GM21360 (cell line): ENCODE measurements at regions not wholly inside any gene's neighbourhood (a gene's known extent, or its start where the extent isn't known, plus 50 kb on each side); places are given as distances from the start of the nearest gene placed in this dataset.
"Not testable (repeated sequence)": the region's sequence is repeated elsewhere in the genome, so short reads cannot be mapped to it uniquely, and the experiment has no call there.

Source experiments
- ATAC-seq: cut with Tn5 transposase; IDR thresholded peaks from one replicate; pipeline ENCODE4 v1.9.1; 2021; ENCODE audit warnings: mild to moderate bottlenecking, moderate library complexity; ENCODE audit not compliant: unreplicated experiment

DNA sequence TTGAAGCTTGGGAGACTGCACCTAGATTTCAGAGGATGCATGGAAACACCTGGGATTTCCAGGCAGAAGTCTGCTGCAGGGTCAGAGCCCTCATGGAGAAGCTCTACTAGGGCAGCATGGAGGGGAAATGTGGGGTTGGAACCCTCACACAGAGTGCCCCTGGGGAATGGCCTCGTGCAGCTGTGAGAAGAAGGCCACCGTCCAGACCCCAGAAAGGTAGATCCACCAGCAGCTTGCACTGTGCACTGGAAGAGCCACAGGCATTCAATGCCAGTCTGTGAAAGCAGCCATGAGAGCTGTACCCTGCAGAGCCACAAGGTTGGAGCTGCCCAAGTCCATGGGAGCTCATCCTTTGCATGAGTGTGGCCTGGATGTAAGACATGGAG is 285.3 kb upstream of the FAM174A start:
- no peak for ATAC-seq

DNA sequence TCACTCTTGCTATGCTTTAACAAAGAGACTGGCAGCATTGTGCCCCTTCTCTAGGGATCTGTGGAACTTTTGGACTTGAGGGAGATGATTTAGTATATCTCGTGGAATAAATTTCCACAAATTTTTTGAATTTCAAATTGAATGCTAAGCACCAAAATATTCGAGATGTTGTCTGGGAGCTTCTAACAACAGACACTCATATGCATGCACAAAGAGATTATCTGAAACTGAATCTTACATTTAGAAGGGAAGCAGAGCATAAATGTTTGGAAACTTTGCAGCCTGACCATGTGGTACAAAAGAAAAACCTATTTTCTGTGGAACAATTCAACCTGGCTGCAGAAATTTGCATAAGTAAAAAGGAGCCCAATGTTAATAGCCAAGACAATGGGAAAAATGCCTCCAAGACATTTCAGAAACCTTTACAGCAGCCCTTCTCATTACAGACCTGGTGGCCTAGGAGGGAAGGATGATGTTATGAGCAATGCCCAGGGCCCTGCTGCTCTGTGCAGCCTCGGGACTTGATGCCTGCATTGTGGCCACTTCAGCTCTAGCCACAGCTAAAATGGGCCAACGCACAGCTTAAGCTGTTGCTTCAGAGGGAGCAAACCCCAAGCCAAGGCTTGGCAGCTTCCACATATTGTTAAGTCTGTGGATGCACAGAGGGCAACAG is 285.8 kb upstream of the FAM174A start:
- ATAC-seq = no peak

DNA sequence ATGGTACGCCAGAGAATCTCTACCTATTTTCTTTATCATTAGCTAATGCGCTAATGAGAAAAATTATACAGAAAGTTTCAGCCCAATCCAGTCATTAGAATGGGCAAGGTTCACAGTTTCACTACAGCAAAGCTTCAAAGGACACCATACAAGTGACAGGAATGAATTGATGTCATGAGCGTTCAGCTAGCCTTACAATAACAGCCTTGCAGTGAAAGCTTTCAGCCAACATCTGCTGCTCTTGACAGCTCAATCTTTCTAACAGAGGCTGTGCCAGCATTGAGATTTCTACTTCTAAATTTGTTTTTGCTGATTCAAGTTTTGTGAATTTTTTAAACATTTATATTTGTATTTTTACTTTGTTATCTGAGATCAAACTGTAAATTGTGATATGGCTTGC is 302.4 kb upstream of the FAM174A start:
- ATAC-seq = no peak

DNA sequence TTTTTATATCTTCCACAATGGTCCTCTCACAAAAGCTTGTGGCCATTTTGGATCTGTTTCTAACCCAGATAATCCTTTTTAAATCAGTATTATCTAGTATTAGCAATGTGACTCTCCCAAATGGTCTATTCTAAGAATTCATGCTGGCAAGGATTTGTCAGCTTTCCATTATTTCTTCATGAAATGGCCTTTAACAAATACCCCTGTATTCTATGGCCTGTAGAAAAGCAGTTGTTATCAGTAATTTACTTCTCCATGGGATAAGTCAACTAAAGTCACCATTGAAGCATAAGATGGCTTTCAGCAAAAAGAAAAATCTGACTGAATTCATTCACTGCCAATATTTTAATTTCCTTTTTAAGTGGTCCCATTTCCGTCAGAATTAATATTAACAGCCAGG is 346.4 kb upstream of the FAM174A start:
- no peak for ATAC-seq

DNA sequence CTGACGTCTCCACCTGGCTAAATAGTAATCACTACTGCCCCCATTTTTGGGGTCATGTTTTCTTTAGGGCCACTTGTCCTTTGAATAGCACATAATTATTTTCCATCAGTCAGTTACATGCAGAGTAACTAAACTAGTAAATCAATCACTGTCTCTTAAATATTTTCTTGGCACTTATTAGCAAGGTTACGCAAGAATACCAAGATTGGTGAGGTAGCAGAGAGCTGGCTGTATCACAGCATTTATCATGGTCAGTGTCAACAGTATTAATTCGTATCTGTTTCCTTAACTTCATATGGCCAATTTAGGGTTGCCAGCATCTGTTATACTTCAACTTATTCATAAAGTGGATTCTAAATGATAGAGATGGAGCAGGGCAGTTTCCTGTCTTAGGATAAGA is 346.8 kb upstream of the FAM174A start:
- ATAC-seq = no peak

DNA sequence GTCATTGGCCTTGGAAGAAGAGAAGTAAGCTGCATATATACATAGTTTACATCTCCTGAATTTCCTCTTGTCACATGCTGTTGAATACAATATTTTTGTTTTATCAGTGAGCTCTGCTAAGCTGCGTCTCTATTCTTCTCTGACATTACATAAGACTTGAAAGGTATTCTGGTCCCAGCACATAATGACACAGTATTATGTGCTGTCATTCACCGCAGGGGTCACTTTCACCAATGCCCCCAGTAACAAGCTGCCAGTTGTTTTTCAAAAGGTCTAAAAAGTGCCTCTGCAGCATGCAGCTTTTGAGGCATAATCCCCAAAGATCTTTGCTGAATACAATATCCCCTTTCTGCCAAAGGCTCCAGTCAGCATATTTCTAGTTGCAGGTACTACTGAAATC is 349.0 kb upstream of the FAM174A start:
- no peak for ATAC-seq

DNA sequence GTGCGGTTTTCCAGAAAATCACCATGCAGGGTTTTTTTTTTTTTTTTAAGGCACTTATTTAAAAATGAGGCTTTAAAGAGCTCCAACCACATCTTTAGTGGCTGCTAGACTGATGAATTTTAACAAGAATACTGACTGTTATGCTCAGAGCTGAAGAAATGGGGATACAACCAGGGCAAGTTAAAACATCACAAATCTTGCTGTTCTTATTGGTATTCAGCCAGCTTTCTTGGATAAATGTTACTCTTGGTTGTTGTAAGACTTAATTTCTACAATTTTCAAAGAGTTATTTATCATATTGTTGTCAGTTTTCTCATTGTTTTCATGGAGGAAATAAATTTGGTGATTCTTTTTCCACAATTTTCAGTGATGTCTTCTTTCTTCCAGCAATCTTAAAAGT is 352.8 kb upstream of the FAM174A start:
- ATAC-seq = no peak

DNA sequence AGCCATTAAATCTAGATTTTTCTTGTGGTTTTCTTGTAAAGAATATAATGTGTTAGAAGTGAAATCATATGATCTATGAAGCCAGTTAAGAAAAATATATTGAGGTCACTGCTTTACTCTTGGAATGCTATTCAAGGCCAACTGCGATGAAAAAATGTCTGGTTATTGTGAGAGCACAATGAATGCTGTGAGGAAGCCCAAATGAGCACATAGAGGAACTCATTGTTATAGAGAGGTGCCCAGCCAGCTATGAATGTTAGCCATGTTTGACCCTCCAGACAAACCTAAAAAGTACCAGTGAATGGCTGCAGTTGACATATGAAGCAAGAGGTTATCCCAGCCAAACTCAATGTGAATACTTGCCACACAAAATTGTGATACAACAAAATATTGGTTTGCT is 359.8 kb upstream of the FAM174A start:
- no peak for ATAC-seq

DNA sequence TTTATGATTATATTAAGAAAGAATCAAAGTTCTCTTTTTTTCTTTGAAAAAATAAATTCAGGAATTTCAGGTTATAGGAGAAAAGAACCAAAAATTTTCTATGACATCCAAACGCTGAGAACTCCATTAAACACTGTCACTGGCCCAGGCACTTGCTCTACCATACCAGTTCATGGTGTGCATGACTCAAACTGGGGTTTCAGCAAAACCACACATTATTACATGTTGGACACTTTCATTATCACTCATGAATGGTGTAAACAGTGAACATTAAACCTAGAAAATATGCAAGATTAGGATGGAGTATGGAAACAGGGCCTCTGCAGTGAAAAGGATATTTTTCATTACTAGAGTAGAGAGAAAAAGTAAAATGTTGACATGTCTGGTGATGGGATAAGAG is 369.9 kb upstream of the FAM174A start:
- ATAC-seq = peak; percentile 100

DNA sequence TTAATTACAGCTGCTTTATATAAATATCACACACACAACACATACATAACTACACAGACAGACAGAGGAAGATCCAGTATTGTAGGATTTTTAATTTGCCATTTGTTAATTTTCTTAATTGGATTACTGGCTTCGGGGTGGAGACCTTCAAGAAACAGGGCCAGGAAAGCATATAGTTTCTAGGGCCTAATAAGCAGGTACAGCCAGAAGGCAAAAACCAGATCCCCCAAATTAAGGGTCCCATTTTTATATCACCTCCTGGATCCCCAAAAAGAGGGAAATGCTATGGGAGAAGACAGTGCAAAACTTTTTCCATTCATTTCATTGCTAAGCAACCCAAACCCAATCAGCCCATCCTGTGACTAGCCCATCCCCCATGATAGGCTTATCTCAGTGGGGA is 373.3 kb upstream of the FAM174A start:
- ATAC-seq = no peak

DNA sequence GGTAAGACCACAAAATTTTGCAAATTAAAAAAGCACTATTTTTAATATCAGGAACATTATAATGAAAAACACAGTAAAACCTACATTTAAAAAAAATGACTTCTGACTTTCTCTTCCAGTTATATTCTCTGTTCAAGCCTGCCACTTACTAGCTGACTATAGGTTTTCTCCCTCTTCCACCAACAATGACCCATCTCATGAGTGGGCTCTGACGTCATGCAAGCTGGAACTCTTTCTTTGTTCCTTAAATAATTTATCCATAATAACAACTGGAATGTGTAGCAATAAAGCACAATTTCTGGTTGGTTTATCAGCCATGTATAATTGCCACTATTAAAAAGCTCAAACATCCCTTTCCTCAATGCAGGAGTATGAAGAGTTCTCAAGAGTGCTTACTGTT is 378.1 kb upstream of the FAM174A start:
- no peak for ATAC-seq

DNA sequence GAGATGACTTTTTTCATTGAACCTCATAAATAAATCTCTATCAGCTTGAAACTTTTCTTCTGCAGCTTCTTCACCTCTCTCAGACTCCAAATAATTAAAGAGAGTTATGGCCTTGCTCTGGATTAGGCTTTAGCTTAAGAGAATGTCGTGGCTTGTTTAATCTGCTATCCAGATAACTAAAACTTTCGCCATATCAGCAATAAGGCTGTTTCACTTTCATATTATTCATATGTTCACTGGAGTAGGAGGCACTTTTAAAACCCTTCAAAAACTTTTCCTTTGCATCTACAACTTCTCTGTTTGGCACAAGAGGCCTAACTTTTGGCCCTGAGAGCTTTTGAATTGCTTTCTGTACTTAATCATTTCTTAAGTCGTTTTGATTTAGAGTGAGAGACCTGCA is 386.9 kb upstream of the FAM174A start:
- no peak for ATAC-seq

DNA sequence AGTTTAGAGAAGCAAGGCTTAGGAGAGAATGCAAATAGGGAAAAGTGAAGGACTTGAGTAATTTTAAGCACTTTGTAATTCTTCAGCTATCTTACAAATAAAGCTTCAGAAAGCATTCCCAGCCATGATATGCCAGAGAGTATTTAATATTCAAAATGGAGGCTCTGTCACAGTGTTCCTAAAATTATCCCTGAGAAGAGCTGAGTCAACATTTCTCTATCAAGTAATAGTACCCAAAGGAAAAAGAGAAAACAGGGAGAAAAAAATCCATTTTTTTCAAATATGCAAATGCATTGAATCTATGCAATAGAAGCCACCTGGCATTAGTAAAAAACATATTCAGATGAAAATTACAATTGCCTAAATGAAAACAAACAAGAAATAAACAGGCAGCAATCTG is 392.6 kb upstream of the FAM174A start:
- no peak for ATAC-seq

DNA sequence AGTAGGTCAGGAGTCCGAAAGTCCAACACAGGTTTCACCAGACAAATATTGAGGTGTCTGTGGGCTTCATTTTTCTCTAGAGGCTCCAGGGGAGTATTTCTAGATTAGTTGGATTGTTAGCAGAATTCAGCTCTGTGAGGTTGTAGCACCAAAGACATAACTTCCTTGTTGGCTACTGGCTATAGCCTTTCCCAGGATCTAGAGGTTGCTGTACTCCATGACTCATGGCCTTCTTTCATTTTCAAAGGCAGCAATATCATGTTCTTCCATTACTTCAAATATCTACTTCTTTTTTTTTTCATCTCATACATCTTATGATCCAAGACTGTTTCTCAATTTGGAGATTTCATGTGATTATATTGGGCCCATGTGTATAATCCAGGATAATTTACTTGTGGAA is 404.0 kb upstream of the FAM174A start:
- no peak for ATAC-seq

DNA sequence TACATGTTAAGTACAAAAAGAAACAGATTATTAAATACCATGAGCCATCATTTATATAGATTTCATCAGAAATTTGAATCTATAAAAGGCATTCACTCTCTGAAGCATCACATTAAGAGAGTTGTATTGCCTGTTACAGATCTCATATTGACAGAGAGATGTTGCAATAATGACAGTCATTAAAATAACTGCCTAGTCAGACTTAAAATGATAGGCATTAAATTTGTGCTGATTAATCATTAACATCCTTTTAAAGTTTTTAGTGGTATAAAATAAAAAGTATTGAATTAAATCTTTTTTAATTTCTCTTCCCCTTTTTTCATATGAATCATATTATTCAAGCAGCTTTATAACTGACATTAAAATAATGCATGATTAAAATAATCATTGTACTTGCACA is 404.9 kb upstream of the FAM174A start:
- no peak for ATAC-seq

DNA sequence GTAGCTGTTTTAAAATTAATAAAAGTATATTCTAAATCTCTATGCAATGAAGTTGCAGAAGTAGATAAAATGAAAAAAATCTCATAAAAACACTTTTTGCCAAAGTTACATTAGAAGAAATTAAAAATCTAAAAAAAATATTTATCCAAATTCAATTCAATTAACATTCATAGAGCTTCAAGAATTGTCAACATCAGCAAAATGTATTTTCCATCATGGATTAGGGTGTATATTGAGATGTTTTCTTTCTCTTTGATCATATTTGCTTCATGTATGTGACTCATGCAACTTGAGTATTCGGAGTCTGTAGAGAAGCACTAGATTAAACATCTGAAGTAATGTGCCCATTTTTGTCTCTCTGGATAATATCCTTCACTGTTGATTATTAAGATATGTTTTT is 415.3 kb upstream of the FAM174A start:
- no peak for ATAC-seq

DNA sequence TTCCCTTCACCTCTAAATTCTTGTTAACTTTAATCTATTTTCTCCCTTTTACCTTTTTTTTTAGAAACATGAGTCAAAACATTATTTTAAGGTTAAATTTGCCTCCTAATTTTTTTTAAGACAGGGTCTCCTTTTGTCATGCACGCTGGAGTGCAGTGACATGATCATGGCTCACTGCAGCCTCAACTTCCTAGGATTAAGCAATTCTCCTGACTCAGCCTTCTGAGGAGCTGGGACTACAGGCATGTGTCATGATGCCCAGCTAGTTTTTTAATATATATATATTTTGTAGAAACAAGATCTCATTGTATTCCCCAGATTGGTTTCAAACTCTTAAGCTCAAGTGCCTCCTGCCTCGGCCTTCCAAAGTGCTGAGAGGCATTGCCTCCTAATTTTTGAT is 424.7 kb upstream of the FAM174A start:
- no peak for ATAC-seq

DNA sequence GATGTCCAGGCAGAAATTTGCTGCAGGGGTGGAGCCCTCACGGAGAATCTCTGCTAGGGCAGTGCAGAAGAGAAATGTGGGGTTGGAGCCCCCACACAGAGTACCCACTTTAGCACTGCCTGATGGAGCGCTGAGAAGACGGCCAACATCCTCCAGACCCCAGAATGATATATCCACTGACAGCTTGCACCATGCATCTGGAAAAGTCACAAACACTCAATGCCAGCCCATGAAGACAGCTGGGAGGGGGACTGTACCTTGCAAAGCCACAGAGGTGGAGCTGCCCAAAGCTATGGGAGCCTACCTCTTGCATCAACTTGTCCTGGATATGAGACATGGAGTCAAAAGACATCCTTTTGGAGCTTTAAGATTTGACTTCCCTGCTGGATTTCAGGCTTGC is 426.3 kb upstream of the FAM174A start:
- no peak for ATAC-seq

DNA sequence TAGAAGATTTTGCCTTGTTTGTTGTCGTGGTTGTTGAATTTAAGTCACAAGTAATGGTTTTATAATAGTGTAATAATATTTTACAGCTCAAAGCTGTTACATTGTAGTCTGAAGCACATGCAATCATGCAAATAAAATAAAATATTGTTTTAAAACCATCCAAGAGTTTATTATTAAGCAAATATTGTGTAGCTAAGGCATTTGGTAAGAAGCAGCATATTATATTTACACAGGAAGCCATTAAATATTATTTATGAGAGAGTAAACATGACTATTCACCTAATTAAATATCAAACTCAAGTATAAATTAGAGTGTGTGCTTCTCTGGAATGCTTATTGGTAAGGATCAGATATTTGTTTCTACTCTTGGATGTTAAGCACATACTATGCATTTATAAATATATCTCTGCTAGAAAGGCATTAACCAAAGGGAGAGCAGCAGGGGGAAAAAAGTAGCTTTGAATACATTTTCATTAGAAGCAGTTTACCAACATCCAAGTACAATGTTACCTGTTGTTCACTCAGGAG is 431.5 kb upstream of the FAM174A start:
- not testable (repeated sequence) for ATAC-seq

DNA sequence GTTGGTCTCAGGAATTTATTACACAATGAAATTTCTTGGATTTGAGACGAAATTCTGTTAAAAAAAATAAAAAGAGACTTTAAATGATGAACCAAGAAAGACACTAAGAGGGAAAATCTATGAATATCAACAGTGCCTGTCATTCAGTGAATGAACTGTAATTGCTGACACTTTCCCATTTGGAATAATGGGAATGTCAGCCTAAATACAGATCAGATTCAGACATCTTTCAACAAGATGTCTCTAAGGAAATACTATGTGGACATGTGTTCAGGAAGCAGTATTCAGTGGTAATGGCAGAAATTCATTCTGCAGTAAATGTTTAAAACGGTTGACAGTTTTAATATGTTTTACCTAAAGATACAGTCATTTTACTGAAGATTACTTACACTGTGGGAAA is 433.7 kb upstream of the FAM174A start:
- not testable (repeated sequence) for ATAC-seq

DNA sequence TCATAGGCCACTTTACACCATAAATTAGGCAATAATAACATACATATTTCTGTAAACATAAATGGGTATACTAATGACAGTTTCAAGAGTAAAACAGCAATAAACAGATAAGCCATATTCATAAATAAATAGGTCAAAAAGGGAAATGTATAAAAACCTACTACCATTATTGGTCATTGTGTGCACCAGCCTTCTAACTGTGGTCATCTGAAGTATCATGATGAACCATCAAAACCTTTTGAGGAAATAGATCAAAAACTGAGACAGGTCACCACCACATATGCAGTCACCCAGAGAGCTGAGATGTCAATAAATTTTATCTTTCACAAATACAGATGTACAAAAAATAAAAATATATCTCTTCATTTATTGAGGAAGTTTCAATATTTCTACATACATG is 438.8 kb upstream of the FAM174A start:
- ATAC-seq = not testable (repeated sequence)

DNA sequence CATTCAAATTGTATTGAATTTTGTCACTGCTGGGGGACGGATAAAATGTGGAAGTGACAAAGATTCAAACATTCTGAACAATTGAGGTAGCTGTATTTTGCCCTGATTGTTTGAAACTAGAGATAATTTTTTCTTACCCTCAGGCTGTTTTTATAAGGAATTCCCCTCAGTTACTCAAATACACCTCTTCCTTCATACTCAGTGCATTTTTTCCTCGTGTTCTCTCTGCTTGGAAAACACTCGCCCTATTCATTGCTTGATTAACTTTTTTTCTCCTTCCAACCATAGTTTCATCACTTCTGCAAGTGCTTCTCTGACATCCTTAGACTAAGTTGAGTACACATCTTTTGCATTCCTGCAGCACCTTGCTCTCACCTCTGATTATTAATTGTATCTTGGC is 454.5 kb upstream of the FAM174A start:
- not testable (repeated sequence) for ATAC-seq

DNA sequence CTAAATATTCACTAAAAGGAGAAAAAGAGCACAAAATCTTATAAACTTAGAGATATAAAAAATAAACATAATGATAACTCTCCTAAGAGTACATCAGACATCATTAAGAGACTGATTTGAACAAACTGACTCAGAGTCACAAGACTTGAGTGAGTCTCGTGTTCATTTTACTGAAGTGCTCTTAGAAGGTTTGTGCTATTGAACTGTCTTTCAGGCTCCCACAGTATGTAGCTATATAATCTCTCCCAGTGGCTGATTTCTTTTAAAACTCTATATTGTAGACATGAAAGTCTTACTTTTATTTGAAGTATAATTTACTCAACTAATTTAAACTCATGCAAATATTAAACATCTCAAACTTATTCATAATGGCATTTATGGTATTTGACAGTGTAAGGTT is 456.0 kb upstream of the FAM174A start:
- not testable (repeated sequence) for ATAC-seq
